Cardiac fibroblast (primary cell): ENCODE measurements at regions not wholly inside any gene's neighbourhood (a gene's known extent, or its start where the extent isn't known, plus 50 kb on each side); places are given as distances from the start of the nearest gene placed in this dataset.
"Not testable (repeated sequence)": the region's sequence is repeated elsewhere in the genome, so short reads cannot be mapped to it uniquely, and the experiment has no call there.

Source experiments
- DNase-seq, 2 donors: peaks; one replicate each; pipeline versions ENCODE4 v3.0.0 to v3.0.0-alpha.2; 2010; ENCODE audit warnings: low read depth in 2 of 2
- H3K4me3 ChIP-seq, 2 donors: replicated peaks in 1 of 2; 1 replicate in 1 of 2; 2 replicates in 1 of 2; pipeline ENCODE4 v1.5.1; 2011; ENCODE audit warnings: low read depth in 2 of 2, low read length in 2 of 2, mild to moderate bottlenecking in 2 of 2, moderate library complexity in 1 of 2
- CTCF ChIP-seq: IDR thresholded peaks from one replicate; pipeline ENCODE4 v1.5.1; 2011; ENCODE audit warnings: low read depth, mild to moderate bottlenecking, low read length, inconsistent platforms

DNA sequence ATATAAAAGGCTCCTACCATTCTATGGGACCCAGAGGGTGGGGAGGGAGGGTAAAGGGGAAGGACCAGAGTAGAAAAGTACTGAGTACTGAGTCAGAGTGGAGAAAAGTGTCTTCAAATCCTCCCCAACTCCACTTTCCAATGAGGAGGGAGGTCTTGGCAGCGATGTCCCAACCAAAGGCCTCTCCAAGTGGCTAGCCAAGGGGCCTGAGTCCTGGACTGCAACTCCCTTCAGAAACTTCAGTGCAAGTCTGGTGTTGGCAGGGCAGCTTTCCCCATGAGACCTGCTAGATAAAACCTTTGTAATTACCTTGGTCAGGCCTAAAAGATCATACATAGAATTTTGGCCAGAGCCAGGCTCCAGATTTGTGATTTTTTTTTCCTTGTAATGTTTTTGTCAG is 111.3 kb upstream of the TNPO1 start:
- DNase-seq = no peak
- TF ChIP-seq CTCF = no peak

GRCh38 chr5:72703876-72704275 is 112.6 kb upstream of the TNPO1 start:
- no peak for DNase-seq
- TF ChIP-seq CTCF = no peak
- H3K4me3 ChIP-seq = no peak overlapping the region

More for the DNA sequence above, 111.3 kb upstream of the TNPO1 start:
- no peak overlapping the region for H3K4me3 ChIP-seq

GRCh38 chr5:72702881-72703434 is 113.5 kb upstream of the TNPO1 start:
- TF ChIP-seq CTCF = no peak
- no peak for DNase-seq
- H3K4me3 ChIP-seq = no peak overlapping the region

DNA sequence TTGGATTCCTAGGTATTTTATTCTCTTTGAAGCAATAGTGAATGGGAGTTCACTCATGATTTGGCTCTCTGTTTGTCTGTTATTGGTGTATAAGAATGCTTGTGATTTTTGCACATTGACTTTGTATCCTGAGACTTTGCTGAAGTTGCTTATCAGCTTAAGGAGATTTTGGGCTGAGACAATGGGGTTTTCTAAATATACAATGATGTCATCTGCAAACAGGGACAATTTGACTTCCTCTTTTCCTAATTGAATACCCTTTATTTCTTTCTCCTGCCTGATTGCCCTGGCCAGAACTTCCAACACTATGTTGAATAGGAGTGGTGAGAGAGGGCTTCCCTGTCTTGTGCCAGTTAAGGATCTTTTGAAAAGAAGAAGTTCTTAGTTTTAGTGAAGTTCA is 114.4 kb upstream of the TNPO1 start:
- not testable (repeated sequence) for DNase-seq, H3K4me3 ChIP-seq

DNA sequence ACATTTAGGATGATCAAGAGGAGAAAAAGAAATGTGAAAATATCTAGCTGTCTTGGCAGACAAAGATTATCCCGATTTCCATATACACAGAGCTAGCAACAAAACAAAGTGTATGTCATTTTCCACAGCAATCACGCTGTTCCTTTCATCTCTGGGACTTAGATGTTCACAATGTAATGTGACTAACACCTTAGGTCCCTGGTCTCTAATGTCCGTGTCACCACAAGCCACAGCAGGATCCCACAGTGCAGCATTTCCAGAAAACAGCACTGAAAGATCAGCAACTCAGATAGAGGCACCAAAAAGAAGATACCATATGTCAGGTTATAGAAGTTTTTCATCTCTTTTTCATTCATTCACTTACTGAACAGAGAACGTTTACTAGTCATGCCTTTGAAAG is 118.0 kb upstream of the TNPO1 start:
- TF ChIP-seq CTCF = no peak
- DNase-seq = no peak
- no peak overlapping the region for H3K4me3 ChIP-seq

GRCh38 chr5:72697622-72698021 is 118.8 kb upstream of the TNPO1 start:
- DNase-seq = no peak
- no peak overlapping the region for H3K4me3 ChIP-seq
- TF ChIP-seq CTCF = no peak

DNA sequence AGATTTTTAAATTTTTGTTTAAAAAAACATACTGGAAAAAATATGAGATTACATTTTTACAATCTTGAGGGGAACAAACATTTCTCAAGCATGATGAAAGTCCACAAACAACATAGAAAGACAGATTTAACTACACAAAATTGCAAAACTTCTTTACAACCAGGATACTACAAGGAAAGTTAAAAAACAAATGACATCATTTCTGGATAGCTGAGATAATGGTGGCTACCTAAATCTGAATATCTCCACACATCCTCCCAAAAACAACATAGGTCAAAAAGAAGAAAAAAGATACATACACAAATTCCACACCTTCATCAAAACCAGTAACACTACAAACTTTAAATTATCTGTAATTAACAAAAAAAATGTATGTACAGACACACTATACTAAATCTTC is 120.8 kb upstream of the TNPO1 start:
- TF ChIP-seq CTCF = no peak
- no peak overlapping the region for H3K4me3 ChIP-seq
- DNase-seq = no peak
